Testis (tissue), 2 donors: ENCODE measurements at regions not wholly inside any gene's neighbourhood (a gene's known extent, or its start where the extent isn't known, plus 50 kb on each side); places are given as distances from the start of the nearest gene placed in this dataset.

Source experiments
- CTCF ChIP-seq, 3 experiments: fragments of 450-650 bp in 2 of 3; fragments of 200-600 bp in 1 of 3; sonication (generic) in 1 of 3; IDR thresholded peaks; one replicate each; pipeline ENCODE4 v1.5.1; 2016 to 2019; ENCODE audit warnings: antibody characterized with exemption in 3 of 3, mild to moderate bottlenecking in 2 of 3, moderate library complexity in 1 of 3
- POLR2A ChIP-seq: fragments of 450-650 bp; IDR thresholded peaks from one replicate; pipeline ENCODE4 v1.6.1; 2017; ENCODE audit warnings: antibody characterized with exemption, mild to moderate bottlenecking, moderate library complexity

GRCh38 chr16:35639233-35640205 is 2180.1 kb downstream of the TP53TG3F start:
- no peak for TF ChIP-seq CTCF (IDR thresholded peaks at IDR 0.05)
- TF ChIP-seq POLR2A, result no peak
